GM18867 (cell line): ENCODE measurements at regions not wholly inside any gene's neighbourhood (a gene's known extent, or its start where the extent isn't known, plus 50 kb on each side); places are given as distances from the start of the nearest gene placed in this dataset.

Source experiments
- ATAC-seq: cut with Tn5 transposase; IDR thresholded peaks from one replicate; pipeline ENCODE4 v1.9.1; 2021; ENCODE audit warnings: mild to moderate bottlenecking, moderate library complexity; ENCODE audit not compliant: unreplicated experiment

DNA sequence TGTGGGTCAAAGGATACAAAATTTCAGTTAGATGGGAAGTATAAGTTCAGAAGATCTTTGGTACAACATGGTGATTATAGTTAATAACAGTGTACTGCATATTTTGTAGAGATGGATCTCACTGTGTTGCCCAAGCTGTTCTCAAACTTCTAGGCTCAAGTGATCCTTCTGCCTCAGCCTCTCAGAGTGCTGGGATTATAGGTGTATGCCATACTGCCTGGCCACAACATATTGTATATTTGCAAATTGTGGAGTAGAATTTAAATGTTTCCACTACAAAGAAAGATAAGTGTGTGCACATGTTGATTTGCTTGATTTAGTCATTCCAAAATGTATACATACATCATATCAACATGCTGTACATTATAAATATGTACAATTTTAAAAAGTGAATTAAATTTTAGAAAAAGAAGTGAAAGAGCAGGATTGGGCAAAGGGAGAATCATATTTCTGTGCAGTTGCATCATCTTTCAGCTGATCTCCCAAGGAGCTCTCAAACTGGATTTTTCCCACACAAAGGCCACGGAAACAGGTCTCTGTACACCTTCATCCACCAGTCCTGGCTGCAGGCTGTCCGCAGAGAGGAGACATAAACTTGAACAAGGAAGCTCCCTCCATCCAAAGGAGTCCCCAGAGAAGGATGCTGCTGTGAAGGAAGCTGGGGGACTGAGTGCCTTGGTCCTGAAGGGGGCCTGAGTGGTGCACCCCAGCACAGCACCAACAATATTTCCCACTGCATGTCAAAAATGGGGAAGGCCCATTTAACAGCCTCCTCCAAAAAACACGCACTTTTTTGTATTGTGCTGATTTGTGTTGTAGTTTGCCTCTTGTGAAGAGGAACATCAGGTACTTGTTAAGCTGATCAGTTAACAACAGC lies 217.1 kb upstream of the GHITM start:
- ATAC-seq = no peak

DNA sequence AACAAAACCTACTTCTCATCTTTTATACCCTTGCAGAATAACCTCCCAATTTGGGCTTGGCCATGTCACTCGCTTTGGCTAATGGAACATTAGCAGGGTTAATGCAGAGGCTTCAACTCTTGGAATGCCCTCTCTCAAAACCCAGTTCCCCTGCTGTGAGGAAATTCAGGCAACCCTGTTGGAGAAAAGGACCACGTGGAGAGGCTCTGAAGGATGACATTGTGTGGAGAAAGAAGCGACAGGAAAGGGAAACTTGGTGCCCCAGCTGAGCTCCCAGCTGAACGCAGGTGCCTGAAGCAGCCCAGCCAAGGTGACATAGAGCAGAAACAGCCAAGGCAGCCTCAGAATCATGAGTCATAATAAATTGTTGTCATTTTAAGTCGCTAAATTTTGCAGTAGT lies 214.2 kb upstream of the GHITM start:
- ATAC-seq = no peak

DNA sequence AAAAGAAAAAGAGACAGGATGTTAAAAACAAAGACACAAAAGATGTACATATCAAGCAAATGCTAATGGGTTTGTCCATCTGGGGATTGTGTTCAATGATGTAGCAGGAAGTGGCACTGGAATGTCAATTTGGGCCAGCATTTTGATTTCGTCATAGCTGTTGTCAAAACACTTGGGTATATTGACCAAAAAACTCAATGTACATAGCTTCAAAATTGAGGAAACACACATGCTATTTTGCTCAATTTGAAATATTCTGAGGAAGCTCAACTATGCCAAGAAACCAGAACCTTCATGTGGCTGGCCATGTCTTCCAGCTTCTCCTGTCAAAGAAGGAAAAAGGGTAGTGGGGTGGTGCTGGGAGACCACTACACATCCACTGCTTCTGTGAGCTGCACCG lies 212.7 kb upstream of the GHITM start:
- no peak for ATAC-seq

DNA sequence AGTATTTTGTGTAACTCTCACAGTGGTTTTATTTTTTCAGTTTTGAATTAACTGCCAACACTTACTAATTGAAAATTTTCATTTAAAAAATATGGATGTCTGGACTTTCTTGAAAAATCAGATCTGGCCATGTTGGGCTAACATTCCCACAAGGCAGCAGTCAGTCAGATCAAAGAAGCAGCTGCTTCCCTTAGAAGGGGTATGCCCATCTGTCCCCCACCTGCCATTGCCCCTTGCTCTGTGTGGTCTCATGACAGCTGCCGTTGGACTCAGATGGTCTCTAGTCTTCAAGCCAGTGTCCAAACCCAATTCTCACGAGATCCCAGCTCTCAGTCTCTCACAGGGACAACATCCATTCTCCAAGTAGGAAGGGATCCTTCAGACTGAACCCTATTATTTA lies 212.1 kb upstream of the GHITM start:
- no peak for ATAC-seq

DNA sequence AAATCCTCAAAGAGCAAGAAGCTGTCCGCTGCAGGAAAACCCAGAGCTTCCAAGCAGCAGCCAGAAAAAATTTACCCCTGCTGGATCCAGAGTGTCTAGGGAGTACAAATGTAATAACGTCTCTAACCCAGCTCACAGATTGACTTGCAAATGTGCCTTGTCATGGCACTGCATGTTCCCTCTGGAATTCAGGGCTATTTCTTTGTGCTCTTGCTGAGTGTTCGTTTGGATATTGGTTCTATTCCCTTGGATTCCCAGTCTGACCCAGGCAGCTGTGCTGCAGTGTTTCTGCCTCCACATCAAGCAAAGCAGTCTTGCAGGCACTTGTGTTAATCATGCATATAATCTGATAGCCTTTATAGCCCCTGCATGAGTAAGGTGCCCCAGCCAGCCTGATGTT lies 209.9 kb upstream of the GHITM start:
- no peak for ATAC-seq

DNA sequence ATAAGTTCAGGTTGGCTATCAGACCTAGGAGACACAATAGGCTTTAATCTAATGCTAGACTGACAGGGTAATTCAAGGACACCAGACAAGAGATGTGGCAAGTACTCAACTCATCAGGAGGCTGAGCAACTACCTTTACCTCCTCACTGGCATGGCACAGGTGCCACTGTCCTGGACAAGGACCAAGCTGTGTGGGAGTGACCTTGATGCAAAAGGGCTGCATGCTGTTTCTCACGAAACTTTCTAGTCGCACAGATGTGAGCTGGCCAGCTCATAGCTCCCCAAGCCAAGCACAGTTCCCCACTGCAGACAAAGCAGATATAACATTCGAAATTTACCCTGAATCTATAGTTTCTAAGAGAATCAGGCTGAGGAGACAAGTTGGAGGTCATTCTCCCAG lies 207.6 kb upstream of the GHITM start:
- no peak for ATAC-seq

DNA sequence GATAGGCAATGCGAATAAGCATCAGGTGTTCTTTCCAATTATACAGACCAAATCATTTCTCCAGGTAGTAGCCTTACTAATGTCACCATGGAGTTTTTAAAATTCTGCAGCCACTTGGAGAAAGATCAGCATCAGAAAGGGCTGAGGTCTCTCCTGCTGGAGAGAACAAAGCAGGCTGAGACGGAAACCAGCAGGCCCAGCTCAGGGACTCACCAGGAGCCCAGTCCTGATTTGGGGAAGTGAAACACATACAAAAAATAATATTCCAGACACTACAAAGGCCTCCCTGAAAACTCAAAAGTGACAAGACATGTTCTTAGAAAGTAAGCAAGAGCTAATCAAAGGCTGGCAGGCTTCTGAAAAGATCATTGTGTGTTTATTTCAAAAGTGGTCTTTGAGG lies 207.1 kb upstream of the GHITM start:
- no peak for ATAC-seq

DNA sequence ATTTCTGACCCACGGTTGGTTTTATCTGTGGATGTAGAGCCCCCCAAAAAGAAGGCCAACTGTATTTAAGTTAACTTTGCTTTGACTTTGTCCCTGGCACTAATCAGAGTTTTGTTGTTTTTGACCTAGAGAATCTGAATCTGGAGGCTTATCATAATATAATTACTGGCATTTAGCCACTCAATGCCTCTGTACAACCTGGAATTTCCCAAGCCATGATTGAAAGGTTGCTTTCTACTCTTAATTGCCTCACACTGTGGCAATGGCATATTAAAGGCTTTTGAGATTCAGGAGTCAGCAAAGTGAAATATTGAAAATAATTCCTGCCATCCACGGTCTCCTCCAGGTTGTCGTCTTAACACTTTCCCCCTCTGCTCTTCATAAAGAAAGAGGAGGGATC lies 205.2 kb upstream of the GHITM start:
- ATAC-seq = no peak

DNA sequence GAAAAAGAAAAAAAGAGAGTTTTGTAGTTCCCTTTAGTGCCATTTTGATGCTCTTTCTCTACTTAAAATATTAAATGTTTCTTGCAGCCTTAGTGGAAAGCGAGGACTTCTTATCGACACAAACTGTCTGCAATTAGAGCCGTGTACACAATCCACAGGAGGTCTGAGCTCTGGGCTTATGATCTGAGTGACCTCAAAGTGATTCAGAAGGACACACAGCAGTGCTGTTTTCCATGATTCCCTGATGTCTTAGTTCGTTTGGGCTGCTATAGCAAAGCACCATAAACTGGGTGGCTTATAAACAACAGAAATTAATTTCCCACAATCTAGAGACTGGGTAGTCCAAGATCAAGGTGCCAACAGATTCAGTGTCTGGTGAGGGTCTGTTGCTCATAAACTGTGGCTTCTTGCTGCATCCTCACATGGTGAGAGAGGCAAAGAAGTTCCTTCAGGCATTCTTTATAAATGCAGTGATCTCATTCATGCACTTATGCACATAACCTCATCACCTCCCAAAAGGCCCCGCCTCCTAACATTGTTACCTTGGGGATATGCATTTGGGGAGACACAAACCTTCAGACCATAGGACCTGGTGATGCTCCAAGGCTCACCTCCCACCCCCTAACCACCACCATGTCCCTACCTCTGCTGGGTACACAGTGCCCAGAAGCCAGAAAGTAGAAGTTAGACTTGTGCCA lies 204.5 kb upstream of the GHITM start:
- no peak for ATAC-seq

DNA sequence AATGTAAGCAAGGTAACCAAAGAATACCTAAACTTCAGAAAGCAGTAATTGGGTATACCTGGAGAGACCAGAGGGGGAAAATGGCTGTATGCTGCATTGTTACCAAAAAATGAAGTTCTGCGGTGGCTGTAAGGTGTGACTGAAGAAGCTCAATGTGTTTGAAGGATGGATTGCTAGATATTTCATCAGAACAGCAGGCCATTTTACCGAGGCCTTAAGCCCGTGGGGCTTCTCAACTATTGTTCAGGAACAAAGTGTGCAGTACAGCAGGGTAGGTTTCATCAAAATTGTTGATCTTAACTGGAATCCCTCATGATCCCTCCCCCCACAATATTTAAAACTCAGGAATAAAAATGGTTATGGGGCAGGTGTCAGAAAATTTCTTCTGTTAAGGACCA lies 204.0 kb upstream of the GHITM start:
- ATAC-seq = no peak

DNA sequence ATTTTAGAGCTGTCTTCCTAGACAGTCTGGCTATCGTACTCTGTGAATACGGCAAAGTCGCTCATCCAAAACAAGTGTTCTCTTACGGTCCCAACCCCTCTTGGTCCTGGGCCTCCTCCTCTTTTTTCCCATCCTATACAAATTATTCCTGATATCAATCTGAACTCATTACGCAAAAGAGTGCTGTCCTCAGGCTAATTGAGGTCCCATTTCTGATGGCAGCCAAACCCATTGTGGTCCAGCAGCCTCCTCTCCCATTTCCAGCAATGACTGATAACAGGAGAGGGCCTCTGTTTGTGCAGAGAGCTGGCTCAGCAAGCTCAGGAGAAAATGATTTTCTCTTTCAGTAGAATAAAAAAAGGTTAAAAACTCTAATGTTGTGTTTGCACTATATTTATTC lies 203.4 kb upstream of the GHITM start:
- no peak for ATAC-seq

DNA sequence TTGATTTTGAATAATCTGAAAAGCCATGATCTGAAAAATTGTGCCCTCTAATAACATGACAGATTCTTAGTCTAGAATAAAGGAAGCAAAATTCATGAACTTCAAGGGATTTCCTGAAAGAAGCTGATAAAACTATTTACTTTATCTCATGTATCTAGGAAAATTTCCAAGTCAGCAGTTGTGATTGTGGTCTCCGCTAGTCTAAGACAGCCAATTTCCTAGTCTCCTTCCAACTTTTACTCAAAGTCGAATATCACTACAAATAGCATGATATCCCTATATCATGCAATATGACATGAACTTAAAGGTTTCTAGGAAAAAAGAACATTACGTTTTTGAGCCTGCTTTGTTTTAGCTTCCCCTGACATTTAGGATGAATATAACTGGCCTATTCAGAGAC lies 202.1 kb upstream of the GHITM start:
- ATAC-seq = no peak

DNA sequence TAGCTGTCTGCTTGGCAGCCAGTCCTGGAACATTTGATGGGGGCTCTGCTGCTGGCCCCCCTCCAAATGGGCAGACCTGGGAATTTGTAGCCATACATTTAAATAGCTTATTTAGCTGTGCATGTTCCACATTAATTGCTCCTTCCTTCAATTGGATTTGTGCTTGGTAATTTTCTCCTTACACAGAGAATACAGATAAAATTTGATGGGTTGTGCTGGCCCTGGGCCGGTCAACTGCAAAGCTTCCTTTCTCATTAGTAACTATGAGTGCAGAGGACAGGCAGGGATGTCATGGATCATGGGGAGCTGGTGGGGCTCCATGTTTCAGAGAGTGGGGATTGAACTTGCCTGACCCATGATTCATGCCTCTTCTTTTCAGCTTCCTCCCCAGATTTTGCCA lies 201.5 kb upstream of the GHITM start:
- ATAC-seq = no peak

DNA sequence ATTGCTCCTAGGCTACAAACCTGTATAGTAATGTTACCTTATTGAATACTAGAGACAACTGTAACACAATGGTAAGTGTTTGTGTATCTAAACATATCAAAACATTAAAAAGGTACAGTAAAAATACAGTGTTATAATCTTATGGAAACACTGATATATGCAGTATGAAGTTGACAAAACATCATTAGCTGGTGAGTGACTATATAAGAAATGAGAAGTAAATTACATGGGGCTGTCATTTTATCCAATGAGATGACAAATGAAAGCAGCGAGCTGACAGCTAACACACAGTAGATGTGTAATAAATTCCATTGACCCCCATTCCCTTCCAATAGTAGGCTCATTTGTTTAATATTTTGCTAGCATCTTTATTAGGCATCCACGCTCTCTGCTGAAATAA lies 198.1 kb upstream of the GHITM start:
- no peak for ATAC-seq

DNA sequence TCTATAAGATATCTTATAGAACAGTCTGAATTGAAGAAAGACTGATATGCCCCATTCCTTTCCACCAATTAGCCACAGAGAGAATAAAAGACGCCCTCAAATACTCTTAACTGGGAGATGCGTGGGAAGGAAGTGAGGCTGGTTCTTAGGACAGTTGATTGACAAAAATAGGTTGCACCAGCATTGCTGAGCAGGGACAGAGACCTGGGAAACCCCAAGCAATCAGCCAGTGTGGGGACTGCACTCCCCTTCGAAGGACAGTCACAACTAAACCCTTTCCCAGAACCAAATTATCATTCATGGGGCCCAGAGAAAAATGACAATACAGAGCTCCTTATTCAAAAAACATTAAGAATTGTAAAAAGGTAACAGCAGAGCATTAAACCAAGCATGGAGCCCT lies 196.9 kb upstream of the GHITM start:
- ATAC-seq = no peak

DNA sequence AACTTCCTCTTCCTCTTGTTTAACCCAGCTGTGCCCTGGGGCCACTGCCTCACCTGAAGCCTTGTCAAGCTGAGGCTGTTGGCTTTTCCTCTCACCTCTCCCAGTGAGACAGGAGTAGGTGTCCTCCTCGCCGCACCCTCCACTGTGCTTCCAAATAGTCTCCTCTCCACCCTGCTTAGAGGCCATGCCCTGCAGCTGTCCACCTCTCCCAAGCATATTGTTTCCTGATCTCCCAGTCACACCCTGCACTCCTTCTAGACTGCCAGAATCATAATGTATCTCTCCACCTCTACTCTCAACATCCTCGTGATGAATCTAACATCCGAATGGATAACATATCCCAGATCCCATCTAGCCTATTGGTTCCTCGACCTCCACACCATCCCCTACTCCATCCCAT lies 196.3 kb upstream of the GHITM start:
- no peak for ATAC-seq

DNA sequence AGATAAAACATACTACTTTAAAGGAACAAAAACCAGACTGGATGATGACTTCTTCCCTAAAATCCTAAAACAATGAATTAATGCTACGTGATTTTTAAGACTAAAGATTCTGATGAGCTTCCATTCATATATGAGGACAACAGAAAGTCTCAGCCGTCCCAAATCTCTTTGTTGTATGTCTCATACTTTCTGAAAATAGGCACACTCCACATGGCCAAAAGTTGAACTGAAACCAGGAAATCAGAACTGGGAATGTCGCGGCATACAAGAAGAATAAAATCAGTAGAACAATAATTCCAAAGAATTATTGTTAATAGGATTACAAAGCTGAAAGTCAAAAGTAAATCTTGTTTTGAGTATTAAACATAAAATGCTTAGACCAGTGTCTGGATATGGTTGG lies 195.4 kb upstream of the GHITM start:
- no peak for ATAC-seq

DNA sequence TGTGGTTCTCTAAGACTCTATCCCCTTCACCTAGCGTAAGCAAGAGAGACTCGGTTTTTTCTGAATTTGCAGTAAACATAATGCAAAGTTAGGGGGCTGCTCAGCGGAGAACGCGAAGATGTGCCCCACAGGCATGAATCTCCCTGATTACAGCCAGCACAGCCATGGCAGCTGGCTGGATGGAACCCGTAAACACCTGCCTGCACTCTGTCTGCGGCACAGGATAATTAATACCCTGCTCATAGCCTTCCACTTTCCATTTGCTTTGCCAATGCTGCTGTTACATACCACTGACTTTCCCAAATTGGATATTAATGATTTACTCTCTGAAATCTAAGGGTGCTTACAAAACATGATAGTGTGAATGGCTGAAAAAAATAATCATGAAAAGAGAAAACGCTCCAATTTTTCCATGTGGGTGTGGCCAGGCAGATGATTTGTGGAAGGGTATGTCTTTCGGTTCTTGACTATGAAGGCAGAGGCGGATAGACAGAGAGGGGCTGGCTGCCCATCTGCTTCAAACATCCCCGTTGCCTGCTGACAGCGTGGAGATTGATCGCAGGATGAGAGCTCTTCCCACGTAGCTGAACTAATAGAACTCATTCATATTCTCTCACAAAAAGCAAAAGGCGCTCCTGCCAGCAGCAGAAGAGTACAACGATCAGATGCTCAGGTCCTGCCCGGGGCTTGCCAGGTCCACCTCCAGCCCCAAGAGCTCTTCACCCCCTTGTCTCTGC lies 193.2 kb upstream of the GHITM start:
- no peak for ATAC-seq

DNA sequence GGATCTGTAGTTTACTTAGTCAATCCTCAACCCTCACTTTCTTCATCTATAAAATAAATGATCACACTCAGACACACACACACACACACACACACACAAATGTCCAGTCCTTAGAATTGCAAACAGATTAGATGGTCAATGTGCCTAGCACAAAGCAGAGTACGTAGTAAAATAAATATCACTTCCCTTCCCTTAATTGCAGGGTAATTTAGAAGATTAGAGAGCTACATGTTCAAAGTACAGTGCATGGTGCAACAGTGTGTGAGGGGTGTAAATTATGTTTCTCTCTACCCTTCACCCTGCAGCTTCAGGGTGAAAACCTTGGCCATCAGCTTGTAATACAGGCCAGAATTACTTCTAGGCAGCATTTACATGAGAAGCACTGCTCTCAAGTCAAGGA lies 187.0 kb upstream of the GHITM start:
- ATAC-seq = no peak

DNA sequence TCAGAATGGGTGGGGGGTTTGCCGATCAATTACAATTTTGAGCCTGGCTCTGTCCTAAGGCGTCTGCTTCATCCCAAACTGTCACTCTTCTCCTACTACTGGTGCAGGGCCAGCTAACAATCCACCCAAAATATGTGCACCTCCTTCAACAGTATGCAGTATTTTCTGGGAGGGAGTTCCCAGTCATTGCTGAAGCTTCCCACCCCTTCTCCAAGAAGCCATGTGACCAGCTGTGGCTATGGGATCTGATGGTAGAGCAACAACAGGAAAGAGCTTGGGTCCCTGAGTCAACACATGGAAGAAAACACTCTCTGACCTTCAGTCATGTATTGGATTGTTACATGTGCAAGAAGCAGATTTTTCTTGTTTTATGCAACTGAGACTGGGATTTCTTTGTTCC lies 185.7 kb upstream of the GHITM start:
- no peak for ATAC-seq

DNA sequence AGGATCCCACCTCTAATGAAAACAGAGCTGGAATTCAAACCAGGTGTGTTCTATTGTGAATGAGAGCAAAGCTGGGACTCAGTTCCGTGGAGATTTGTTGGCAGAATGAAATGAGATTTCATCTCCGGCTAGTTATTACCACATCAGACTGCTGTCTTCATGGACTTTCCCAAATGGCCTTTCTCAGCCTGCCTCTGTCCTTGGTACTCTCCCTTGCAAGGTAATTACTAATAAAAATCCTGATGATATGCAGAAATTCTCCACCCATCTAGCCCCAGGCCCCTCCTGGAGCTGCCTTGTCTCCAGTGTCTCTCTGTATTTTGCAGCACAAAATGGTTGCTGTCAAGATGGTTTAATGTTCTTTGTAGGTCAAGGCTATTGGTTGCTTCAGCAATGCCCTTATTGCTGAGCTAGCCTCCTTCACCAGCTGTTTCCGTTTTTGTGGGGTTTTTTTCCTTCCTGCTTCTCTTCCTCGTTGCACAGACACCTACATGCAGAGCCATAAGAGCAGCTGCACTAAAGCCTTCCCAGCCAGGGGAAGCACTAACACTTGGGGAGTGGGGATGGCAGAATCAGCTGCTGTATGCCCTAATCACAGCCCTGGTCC lies 185.0 kb upstream of the GHITM start:
- ATAC-seq = no peak

DNA sequence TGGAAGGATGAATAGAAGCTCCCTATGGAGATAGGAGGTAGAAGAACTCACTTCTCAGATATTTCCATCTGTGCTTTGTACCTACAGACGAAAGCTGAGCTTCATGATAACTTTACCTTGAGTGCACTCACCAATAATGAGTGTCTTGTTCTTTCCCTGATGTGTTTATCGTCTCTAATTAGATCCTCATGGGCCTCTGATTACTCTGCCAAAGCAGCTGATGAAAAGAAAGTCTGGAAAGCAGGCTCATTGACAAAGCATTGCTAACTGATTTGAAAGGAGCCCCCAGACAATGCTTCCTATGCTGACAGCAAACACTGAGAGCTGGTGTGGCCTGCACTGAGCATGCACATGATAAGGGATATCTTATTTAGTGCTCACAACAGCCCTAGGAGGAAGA lies 183.9 kb upstream of the GHITM start:
- no peak for ATAC-seq
